Astrocyte (in vitro differentiated cells and primary cell): ENCODE measurements at regions not wholly inside any gene's neighbourhood (a gene's known extent, or its start where the extent isn't known, plus 50 kb on each side); places are given as distances from the start of the nearest gene placed in this dataset.

ENCODE experiments used
- CTCF ChIP-seq: IDR thresholded peaks from 2 replicates; pipeline ENCODE4 v1.5.1; 2011; ENCODE audit warnings: low read depth, mild to moderate bottlenecking, inconsistent platforms, low read length, moderate library complexity; ENCODE audit not compliant: insufficient read depth
- EZH2 ChIP-seq: IDR thresholded peaks from 2 replicates; pipeline ENCODE4 v1.6.1; 2012; ENCODE audit warnings: mild to moderate bottlenecking, low read length, inconsistent platforms; ENCODE audit not compliant: insufficient read depth

GRCh38 chr6:99120641-99121040 is 172.9 kb upstream of the FBXL4 start:
- TF ChIP-seq CTCF (no peak), EZH2 (no peak)
